ENCODE measurements at regions not wholly inside any gene's neighbourhood (a gene's known extent, or its start where the extent isn't known, plus 50 kb on each side); places are given as distances from the start of the nearest gene placed in this dataset.

GRCh38 chr3:106265704-106266103, 396.9 kb upstream of the CBLB start:
- H3K36me3 ChIP-seq (ENCODE audit: control insufficient read depth, insufficient read depth, low read length) = no peaks in the 10 kb centered on the region

DNA sequence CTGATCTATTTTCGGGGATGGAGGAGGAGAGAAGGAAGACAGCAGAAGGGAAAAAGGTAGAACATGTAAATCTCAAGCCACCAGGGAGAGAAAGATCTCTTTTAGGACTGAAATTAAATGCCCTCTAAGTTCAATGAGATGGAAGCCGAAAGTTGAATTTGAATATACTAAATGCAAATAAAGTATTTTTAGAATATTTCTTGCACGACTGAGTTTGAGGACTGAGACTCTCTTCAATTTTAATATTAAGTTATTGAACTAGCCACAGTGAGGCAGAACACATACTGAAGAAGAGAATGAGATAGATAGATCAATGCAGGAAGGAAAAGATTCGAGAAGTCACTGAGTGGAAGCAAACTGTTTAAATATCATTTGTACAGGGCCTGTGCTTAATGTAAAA, 399.9 kb upstream of the CBLB start:
- no peak overlapping the region for H3K4me3 ChIP-seq (ENCODE audit: low read length)
- H3K27me3 ChIP-seq (ENCODE audit: control insufficient read depth, insufficient read depth, low read length) = no peaks in the 10 kb centered on the region
- H3K4me1 ChIP-seq (ENCODE audit: control insufficient read depth, insufficient read depth, low read length) = no peaks in the 10 kb centered on the region
- no peaks in the 10 kb centered on the region for H3K9me3 ChIP-seq (ENCODE audit: control insufficient read depth, low read length)
- H3K36me3 ChIP-seq (ENCODE audit: control insufficient read depth, insufficient read depth, low read length) = no peaks in the 10 kb centered on the region
- no peak overlapping the region for H3K9ac ChIP-seq (ENCODE audit: low read length)

More at GRCh38 chr3:106265704-106266103, 396.9 kb upstream of the CBLB start:
- Histone ChIP-seq H3K4me1 (ENCODE audit: control insufficient read depth, insufficient read depth, low read length) (no peaks in the 10 kb centered on the region), H3K27me3 (ENCODE audit: control insufficient read depth, insufficient read depth, low read length) (no peaks in the 10 kb centered on the region), H3K9ac (ENCODE audit: low read length) (no peak overlapping the region), H3K9me3 (ENCODE audit: control insufficient read depth, low read length) (no peaks in the 10 kb centered on the region), H3K4me3 (ENCODE audit: low read length) (no peak overlapping the region)

DNA sequence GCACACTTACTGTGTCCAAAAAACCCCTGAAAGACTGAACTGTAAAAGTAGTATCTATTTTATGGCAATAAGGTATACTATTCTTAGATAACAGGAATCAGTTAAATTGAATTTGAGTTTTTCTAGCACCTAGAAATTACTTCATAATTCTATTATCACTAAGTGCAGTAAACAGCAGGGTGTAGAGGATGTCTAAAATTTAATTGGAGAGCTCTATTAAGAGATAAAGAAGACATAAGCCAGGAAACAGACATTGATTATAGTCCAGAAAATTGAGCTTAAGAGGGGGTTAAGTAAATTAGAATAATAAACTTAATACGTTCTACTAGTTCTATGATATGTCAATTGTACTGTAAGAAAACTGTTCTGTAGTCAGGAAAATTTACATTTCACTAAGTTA, 403.5 kb upstream of the CBLB start:
- Histone ChIP-seq H3K9ac (ENCODE audit: low read length) (no peak overlapping the region), H3K4me3 (ENCODE audit: low read length) (no peak overlapping the region), H3K36me3 (ENCODE audit: control insufficient read depth, insufficient read depth, low read length) (no peaks in the 10 kb centered on the region), H3K9me3 (ENCODE audit: control insufficient read depth, low read length) (no peaks in the 10 kb centered on the region), H3K4me1 (ENCODE audit: control insufficient read depth, insufficient read depth, low read length) (no peaks in the 10 kb centered on the region), H3K27me3 (ENCODE audit: control insufficient read depth, insufficient read depth, low read length) (no peaks in the 10 kb centered on the region)

GRCh38 chr3:106275592-106275991, 406.8 kb upstream of the CBLB start:
- H3K9ac ChIP-seq (ENCODE audit: low read length) = no peak overlapping the region
- H3K9me3 ChIP-seq (ENCODE audit: control insufficient read depth, low read length) = no peaks in the 10 kb centered on the region
- no peaks in the 10 kb centered on the region for H3K36me3 ChIP-seq (ENCODE audit: control insufficient read depth, insufficient read depth, low read length)
- H3K4me3 ChIP-seq (ENCODE audit: low read length) = no peak overlapping the region
- no peaks in the 10 kb centered on the region for H3K27me3 ChIP-seq (ENCODE audit: control insufficient read depth, insufficient read depth, low read length)
- no peaks in the 10 kb centered on the region for H3K4me1 ChIP-seq (ENCODE audit: control insufficient read depth, insufficient read depth, low read length)

GRCh38 chr3:106276151-106276550, 407.3 kb upstream of the CBLB start:
- Histone ChIP-seq H3K9me3 (ENCODE audit: control insufficient read depth, low read length) (no peaks in the 10 kb centered on the region), H3K36me3 (ENCODE audit: control insufficient read depth, insufficient read depth, low read length) (no peaks in the 10 kb centered on the region), H3K27me3 (ENCODE audit: control insufficient read depth, insufficient read depth, low read length) (no peaks in the 10 kb centered on the region), H3K9ac (ENCODE audit: low read length) (no peak overlapping the region), H3K4me1 (ENCODE audit: control insufficient read depth, insufficient read depth, low read length) (no peaks in the 10 kb centered on the region), H3K4me3 (ENCODE audit: low read length) (no peak overlapping the region)

DNA sequence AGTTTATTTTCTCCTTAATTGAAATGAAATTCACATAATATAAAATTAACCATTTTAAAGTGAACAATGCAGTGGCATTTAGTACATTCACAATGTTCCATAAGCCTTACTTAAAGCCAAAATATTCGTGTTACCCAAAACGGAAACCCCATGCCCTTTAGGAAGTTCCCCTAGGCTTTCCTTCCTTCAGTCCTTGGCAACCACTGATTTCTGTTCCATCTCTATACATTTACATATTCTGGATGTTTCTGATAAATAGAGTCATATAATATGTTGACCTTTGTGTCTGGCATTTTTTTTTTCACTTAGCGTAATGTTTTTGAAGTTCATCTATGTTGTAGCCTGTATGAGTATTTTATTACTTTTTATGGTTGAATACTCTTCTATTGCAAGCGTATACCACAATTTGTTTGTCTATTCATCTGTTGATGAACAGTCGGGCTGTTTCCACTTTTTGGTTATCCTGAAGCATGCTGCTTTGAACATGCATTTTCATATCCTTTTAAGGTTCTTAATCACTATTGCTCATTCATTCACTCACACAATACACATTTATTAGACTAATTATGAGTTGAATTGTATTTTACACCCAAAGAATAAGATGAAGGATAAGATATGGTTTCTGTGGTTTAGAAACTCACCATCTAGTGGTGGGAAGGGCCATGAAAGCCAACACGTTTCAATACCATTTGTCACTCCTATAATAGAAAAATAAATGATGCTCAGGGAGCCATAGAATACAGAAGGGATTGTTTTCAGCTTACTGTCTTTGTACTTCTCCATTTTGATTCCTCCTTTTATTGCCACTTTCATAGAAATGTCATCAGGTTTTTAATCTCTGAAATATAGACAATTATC, 408.2 kb upstream of the CBLB start:
- Histone ChIP-seq H3K9ac (ENCODE audit: low read length) (no peak overlapping the region), H3K4me3 (ENCODE audit: low read length) (no peak overlapping the region), H3K4me1 (ENCODE audit: control insufficient read depth, insufficient read depth, low read length) (no peaks in the 10 kb centered on the region), H3K27me3 (ENCODE audit: control insufficient read depth, insufficient read depth, low read length) (no peaks in the 10 kb centered on the region), H3K9me3 (ENCODE audit: control insufficient read depth, low read length) (no peaks in the 10 kb centered on the region), H3K36me3 (ENCODE audit: control insufficient read depth, insufficient read depth, low read length) (no peaks in the 10 kb centered on the region)

GRCh38 chr3:106277731-106278130, 408.9 kb upstream of the CBLB start:
- Histone ChIP-seq H3K9me3 (ENCODE audit: control insufficient read depth, low read length) (no peaks in the 10 kb centered on the region), H3K4me3 (ENCODE audit: low read length) (no peak overlapping the region), H3K4me1 (ENCODE audit: control insufficient read depth, insufficient read depth, low read length) (no peaks in the 10 kb centered on the region), H3K27me3 (ENCODE audit: control insufficient read depth, insufficient read depth, low read length) (no peaks in the 10 kb centered on the region), H3K9ac (ENCODE audit: low read length) (no peak overlapping the region), H3K36me3 (ENCODE audit: control insufficient read depth, insufficient read depth, low read length) (no peaks in the 10 kb centered on the region)

DNA sequence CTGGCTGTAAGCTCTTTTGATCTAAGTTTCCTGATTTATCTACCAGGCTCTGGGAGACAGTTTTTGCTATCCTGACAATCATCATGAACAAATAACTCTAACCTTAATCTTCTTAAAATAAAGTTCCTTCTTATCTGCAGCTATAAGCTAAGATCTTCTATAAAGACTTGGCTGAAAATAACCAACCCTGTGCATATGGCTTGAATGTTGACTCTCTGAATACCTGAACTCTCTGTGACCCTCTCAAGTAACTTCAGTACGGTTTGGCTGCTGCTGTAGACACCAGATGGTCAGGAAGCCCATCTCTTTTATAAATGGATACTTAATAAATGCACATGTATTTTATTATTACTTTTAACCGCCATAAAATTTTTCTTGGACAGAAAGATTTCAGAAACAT, 412.4 kb upstream of the CBLB start:
- no peaks in the 10 kb centered on the region for H3K4me1 ChIP-seq (ENCODE audit: control insufficient read depth, insufficient read depth, low read length)
- H3K27me3 ChIP-seq (ENCODE audit: control insufficient read depth, insufficient read depth, low read length) = no peaks in the 10 kb centered on the region
- no peaks in the 10 kb centered on the region for H3K9me3 ChIP-seq (ENCODE audit: control insufficient read depth, low read length)
- H3K4me3 ChIP-seq (ENCODE audit: low read length) = no peak overlapping the region
- H3K36me3 ChIP-seq (ENCODE audit: control insufficient read depth, insufficient read depth, low read length) = no peaks in the 10 kb centered on the region
- H3K9ac ChIP-seq (ENCODE audit: low read length) = no peak overlapping the region

- no peaks in the 10 kb centered on the region for H3K36me3 ChIP-seq (ENCODE audit: control insufficient read depth, insufficient read depth, low read length)
- no peaks in the 10 kb centered on the region for H3K4me1 ChIP-seq (ENCODE audit: control insufficient read depth, insufficient read depth, low read length)
- H3K4me3 ChIP-seq (ENCODE audit: low read length) = no peak overlapping the region
- H3K27me3 ChIP-seq (ENCODE audit: control insufficient read depth, insufficient read depth, low read length) = no peaks in the 10 kb centered on the region
- no peaks in the 10 kb centered on the region for H3K9me3 ChIP-seq (ENCODE audit: control insufficient read depth, low read length)
- H3K9ac ChIP-seq (ENCODE audit: low read length) = no peak overlapping the region
These were observed 414.1 kb upstream of the CBLB start for GRCh38 chr3:106282943-106283342.

DNA sequence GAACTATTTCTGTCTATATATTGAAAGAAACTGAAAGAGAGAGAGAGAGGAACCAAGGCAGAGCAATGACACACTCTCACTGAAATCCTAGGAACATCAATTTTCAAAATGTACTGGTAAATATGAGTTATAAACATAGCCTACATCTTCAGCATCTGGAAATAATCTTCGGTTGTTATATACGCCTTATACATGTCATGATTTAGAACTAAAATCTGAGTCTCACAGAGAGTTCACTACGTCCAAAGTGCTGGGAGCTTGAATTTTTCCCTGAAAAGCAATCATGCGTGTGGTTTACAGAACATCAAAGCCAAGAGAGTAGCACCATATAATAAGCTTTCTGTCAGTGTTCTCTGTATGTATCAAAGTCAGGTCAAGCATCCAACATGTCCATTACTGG, 420.0 kb upstream of the CBLB start:
- Histone ChIP-seq H3K36me3 (ENCODE audit: control insufficient read depth, insufficient read depth, low read length) (no peaks in the 10 kb centered on the region), H3K4me3 (ENCODE audit: low read length) (no peak overlapping the region), H3K9ac (ENCODE audit: low read length) (no peak overlapping the region), H3K9me3 (ENCODE audit: control insufficient read depth, low read length) (no peaks in the 10 kb centered on the region), H3K27me3 (ENCODE audit: control insufficient read depth, insufficient read depth, low read length) (no peaks in the 10 kb centered on the region), H3K4me1 (ENCODE audit: control insufficient read depth, insufficient read depth, low read length) (no peaks in the 10 kb centered on the region)

DNA sequence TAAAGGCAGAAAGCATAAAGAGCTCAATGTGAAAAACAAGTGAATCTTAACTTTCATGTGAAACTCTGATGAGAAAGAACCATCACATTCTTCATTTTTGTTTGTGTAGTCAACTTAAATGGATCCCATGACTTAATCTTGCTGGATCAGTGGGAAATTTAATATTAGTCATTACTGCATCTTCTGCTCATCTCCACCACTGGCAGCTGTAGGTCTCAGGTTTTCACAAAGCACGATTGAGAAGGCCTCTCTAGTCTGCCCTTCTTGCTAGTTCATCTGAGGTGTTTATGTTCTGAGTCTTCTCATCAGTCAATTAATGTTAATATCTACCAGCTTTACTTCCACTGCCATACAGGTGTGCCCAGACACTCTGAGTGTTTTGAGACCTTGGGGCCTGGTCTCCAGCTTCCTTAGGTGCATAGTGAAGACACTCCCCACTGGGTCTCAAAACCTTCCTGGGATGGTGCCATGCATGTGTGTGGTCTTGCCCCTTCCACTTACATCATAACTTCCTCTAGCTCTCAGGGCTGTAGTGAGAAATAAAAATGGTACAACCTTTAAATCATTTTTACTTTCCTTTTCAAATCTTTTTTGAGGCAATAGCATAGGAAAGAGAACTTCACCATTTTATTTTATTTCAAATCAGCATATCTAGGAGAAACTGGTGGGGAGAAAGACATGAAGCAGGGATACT, 421.6 kb upstream of the CBLB start:
- Histone ChIP-seq H3K9me3 (ENCODE audit: control insufficient read depth, low read length) (no peaks in the 10 kb centered on the region), H3K4me3 (ENCODE audit: low read length) (no peak overlapping the region), H3K36me3 (ENCODE audit: control insufficient read depth, insufficient read depth, low read length) (no peaks in the 10 kb centered on the region), H3K27me3 (ENCODE audit: control insufficient read depth, insufficient read depth, low read length) (no peaks in the 10 kb centered on the region), H3K9ac (ENCODE audit: low read length) (no peak overlapping the region), H3K4me1 (ENCODE audit: control insufficient read depth, insufficient read depth, low read length) (no peaks in the 10 kb centered on the region)

DNA sequence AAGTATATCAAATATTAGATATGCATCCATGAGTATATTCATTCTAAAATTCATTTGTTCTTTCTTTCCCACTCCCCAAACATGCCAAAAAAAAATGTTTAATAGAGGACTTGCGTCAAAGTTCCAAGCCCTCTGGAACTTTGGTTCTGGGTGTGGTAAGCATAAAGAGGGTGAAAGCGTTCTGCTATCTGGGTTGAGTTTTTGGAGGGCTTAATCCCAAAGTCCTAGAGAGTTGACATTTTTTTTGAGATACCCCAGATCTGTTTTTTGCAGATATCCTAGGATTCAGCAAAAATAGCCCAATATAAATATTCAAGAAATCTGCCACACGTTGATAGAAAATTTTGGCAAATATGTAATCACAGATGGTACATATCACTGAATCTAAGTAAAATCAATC, 424.3 kb upstream of the CBLB start:
- no peak overlapping the region for H3K4me3 ChIP-seq (ENCODE audit: low read length)
- no peaks in the 10 kb centered on the region for H3K36me3 ChIP-seq (ENCODE audit: control insufficient read depth, insufficient read depth, low read length)
- no peak overlapping the region for H3K9ac ChIP-seq (ENCODE audit: low read length)
- no peaks in the 10 kb centered on the region for H3K9me3 ChIP-seq (ENCODE audit: control insufficient read depth, low read length)
- H3K27me3 ChIP-seq (ENCODE audit: control insufficient read depth, insufficient read depth, low read length) = no peaks in the 10 kb centered on the region
- no peaks in the 10 kb centered on the region for H3K4me1 ChIP-seq (ENCODE audit: control insufficient read depth, insufficient read depth, low read length)

Data from mucosa of stomach (tissue), 1 donor.